GM18508 (cell line): ENCODE measurements at regions not wholly inside any gene's neighbourhood (a gene's known extent, or its start where the extent isn't known, plus 50 kb on each side); places are given as distances from the start of the nearest gene placed in this dataset.
"Not testable (repeated sequence)": the region's sequence is repeated elsewhere in the genome, so short reads cannot be mapped to it uniquely, and the experiment has no call there.

Experiments used
- ATAC-seq: cut with Tn5 transposase; IDR thresholded peaks from one replicate; pipeline ENCODE4 v1.9.1; 2021; ENCODE audit warnings: moderate number of reproducible peaks; ENCODE audit not compliant: insufficient read depth, unreplicated experiment

- ATAC-seq: no peak
These were observed 124.4 kb upstream of the HCRTR2 start for GRCh38 chr6:55049866-55050265.

- ATAC-seq: no peak
These were observed 121.5 kb upstream of the HCRTR2 start for GRCh38 chr6:55052846-55053245.

GRCh38 chr6:55058682-55059081 is 115.6 kb upstream of the HCRTR2 start:
- ATAC-seq: no peak

- ATAC-seq: no peak
These were observed 109.4 kb upstream of the HCRTR2 start for GRCh38 chr6:55064711-55065420.

- no peak for ATAC-seq
These were observed 105.1 kb upstream of the HCRTR2 start for GRCh38 chr6:55069132-55069781.

GRCh38 chr6:55082021-55082420 is 92.3 kb upstream of the HCRTR2 start:
- no peak for ATAC-seq

GRCh38 chr6:55088011-55088410 is 86.3 kb upstream of the HCRTR2 start:
- ATAC-seq: not testable (repeated sequence)

GRCh38 chr6:55088902-55089301 is 85.4 kb upstream of the HCRTR2 start:
- ATAC-seq: no peak

GRCh38 chr6:55089325-55089724 is 85.0 kb upstream of the HCRTR2 start:
- no peak for ATAC-seq

GRCh38 chr6:55100686-55101085 is 73.6 kb upstream of the HCRTR2 start:
- no peak for ATAC-seq

GRCh38 chr6:55101157-55101556 is 73.2 kb upstream of the HCRTR2 start:
- ATAC-seq: no peak

GRCh38 chr6:55108134-55109130 is 65.9 kb upstream of the HCRTR2 start:
- ATAC-seq: no peak

GRCh38 chr6:55117267-55117666 is 57.0 kb upstream of the HCRTR2 start:
- ATAC-seq: no peak

GRCh38 chr6:55124241-55124640 is 50.1 kb upstream of the HCRTR2 start:
- ATAC-seq: not testable (repeated sequence)
